Embryonic facial prominence (tissue), 1 donor: ENCODE measurements at regions not wholly inside any gene's neighbourhood (a gene's known extent, or its start where the extent isn't known, plus 50 kb on each side); places are given as distances from the start of the nearest gene placed in this dataset.

Experiments used
- DNase-seq: peaks from one replicate; pipeline ENCODE4 v3.0.0-alpha.2; 2016; ENCODE audit errors: extremely low spot score

GRCh38 chr3:6091262-6091661 lies 769.7 kb upstream of the GRM7 start:
- DNase-seq: no peak

- DNase-seq: no peak
Observed at GRCh38 chr3:6095006-6095405, 765.9 kb upstream of the GRM7 start.

DNA sequence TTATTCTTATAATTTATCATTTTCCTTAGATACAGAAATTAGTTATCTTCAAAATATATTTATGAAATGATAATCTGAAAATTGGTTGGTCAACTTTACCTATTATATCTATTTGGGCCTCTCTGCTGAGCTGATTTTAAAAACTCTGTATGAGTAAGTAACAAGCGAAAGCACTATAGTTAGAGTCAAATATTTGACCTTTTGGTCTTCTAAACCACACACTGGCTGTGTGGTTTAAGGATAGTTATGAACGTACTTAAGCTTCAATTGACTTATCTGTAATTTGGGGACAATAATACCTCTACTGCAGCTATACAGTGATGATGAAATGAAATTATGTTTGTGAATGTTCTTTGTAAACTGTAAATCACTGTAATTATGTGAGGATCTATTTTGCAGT lies 763.9 kb upstream of the GRM7 start:
- DNase-seq: no peak

DNA sequence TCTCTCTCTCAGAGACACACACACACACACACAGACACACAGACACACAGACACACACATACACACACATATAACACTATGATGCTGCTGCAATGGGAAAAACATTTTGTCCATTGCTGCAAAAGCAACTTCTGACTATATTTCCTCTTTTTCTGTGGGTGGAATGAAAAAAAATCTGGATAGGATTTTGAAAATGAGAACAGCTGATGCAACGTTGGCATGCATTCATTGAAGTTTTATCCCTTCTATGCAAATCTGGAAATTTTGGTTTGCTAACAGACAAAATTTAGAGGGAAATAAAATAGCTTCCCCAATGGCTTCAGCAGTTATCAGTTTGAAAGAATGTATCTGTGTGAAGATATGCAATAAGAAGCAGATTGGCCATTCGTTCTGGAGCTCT lies 763.4 kb upstream of the GRM7 start:
- DNase-seq: no peak

GRCh38 chr3:6098516-6099157 lies 762.3 kb upstream of the GRM7 start:
- DNase-seq: no peak

DNA sequence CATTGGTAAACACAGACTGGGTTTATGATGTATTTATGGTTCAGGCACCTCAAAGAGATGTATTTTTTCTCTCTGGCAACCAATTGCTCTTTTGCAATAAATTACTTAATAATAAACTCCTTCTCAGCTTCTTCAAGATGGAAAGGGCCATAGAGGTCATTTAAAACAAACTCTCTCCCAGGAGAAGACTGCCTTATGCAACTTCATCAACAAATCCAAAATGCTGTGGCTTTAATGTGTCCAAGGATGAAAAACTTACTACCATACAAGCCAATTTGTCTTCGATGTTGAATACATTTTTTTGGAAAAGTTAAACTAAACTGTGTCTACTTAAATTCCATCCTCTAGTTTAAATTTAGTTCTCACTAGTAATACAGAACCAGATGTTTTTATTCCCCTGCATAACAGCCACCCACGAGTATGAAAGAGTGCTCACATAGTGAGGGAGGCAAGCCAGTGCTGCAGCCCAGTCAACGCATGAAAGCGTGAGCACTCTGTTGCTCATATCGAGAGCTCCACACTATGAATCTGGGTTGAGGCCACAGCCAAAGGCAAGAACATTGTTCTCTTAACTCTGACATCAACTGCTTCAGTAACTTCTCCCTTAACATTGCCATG lies 761.3 kb upstream of the GRM7 start:
- no peak for DNase-seq

- DNase-seq: no peak
Observed at GRCh38 chr3:6105187-6105586, 755.7 kb upstream of the GRM7 start.

GRCh38 chr3:6108957-6109356 lies 752.0 kb upstream of the GRM7 start:
- DNase-seq: no peak

GRCh38 chr3:6110451-6110850 lies 750.5 kb upstream of the GRM7 start:
- DNase-seq: no peak

- DNase-seq: no peak
Observed at GRCh38 chr3:6112546-6112945, 748.4 kb upstream of the GRM7 start.

DNA sequence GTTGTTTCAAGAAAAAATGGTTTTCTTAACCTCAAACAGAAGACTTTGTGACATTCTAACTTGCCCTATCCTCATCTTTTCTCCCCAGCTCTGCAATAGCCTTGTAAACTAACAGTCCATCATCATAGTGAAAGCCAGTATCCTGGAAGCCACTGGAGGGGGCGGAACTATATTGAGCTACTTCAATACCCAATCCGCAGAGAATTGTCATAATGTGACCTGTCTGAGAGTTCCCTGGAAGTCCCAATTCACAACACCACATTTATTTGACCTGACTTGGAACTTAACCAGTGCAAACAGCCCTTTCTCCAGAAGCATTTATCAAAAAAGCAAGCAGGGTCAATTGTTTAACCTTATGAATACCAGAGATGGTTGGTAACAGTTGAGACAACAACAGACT lies 747.6 kb upstream of the GRM7 start:
- no peak for DNase-seq

GRCh38 chr3:6119367-6119766 lies 741.5 kb upstream of the GRM7 start:
- DNase-seq: no peak

- no peak for DNase-seq
Observed at GRCh38 chr3:6120786-6121185, 740.1 kb upstream of the GRM7 start.

GRCh38 chr3:6124875-6125274 lies 736.0 kb upstream of the GRM7 start:
- no peak for DNase-seq

DNA sequence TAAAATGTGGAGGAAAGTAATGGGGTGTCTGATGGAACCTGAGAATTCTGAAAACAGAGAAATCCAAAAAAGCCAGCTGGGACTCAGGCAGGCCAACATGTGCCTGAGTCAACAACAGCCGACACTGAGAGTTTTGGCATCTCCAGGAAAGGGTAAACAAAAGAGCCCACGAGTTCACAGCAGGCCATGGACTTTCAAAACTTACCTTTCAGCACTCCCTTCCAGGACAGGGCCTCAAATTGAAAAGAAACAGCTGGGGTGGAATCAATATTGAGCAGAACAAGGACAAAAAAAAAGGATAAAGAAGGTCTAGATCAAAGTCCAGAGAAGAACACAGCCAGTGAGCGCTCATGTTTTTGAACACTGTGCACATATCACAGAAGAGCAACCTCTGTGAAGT lies 735.4 kb upstream of the GRM7 start:
- DNase-seq: no peak

GRCh38 chr3:6132684-6133432 lies 728.1 kb upstream of the GRM7 start:
- no peak for DNase-seq

DNA sequence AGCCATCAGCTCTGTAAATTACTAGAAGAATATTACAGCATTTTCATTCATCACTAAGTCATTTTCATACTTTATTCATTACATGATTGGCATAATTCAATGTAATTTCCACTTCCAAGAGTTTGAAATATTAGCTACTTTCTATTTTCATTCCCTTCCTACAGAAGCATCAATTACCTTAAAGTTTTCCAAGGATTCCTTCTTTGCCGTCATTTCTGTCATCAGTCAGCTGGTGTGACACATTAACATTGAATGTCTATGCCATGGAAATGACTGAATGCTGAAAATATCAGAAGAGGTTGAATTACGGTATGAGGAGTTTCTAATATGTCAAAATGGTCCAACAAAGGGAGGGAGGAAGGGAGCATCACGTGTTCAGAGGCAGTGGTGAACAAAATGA lies 718.2 kb upstream of the GRM7 start:
- DNase-seq: no peak

DNA sequence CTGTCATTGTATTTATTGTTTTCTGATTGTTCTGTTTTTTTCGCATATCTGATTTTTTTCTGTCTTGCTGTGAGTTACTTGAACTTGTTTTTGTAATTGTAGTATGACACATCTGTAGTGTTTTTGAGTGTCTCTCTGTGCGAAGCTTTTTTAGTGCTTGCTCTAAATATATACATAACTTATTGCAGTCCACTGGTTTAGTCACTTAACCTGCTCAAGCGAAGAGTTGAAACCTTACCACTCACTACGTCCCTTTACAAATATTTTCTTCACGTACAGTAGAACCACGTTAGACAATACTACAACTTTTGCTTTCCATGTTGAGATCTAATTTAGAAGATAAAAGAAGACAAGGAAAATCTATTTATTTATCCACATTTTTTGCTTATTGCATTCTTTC lies 713.0 kb upstream of the GRM7 start:
- no peak for DNase-seq

DNA sequence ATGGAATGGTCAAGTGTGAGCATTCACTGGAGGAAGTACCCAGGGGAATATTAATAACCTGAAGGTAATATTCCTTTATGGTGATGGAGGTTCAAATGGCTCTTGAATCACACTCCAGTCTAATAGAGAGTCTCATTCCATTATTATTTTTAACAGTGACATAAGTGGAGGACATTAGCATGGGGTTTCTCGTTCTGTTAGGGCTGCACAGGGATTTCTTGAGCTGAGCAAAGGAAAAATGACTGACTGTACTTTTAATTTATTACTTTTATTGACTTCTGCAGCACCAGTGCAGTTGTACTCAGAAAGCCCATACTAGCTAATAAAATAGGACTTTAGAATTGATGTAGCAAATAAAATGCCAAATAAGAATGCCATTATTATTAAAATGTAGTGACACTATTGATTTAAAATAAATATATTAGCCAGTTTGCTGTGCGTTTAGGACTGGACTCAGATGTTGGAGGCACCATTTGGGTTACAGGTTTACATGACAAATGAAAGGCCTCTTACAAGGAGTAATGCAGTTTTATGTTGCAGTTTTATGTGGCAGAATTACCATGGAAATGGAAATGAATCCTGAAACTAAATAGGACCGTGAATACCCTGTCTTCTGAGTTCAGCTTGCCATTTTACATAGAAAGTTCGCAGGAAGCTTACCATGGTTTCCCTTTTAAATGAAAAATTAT lies 705.1 kb upstream of the GRM7 start:
- DNase-seq: no peak

DNA sequence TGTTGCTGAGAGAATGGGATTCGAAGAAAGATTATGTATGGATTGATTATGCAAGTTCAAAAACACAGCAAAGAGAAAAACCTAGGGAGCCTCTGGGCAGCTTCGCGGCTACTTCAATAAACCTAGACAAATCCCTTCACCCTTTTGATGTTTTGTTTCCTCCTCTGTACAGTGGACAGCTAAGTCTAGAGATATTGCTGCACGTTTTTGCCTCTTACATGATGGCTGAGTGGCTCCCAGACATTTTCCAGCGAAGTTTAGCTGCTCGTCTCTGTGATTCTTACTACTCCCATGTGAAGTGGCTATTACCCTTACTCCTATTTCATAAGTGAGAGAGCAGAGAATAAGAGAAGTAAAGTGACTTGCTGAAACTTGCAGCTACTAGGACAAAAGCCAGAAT lies 695.0 kb upstream of the GRM7 start:
- no peak for DNase-seq

GRCh38 chr3:6168256-6168655 lies 692.7 kb upstream of the GRM7 start:
- no peak for DNase-seq

- no peak for DNase-seq
Observed at GRCh38 chr3:6172871-6173642, 687.9 kb upstream of the GRM7 start.
